ENCODE measurements at regions not wholly inside any gene's neighbourhood (a gene's known extent, or its start where the extent isn't known, plus 50 kb on each side); places are given as distances from the start of the nearest gene placed in this dataset.

GRCh38 chr9:73095425-73095824 is 56.2 kb upstream of the ANXA1 start:
- H3K27ac ChIP-seq, result no peak overlapping the region
- H3K4me3 ChIP-seq (replicated peaks in 1 of 3), result no peak overlapping the region
- no peak for DNase-seq
- intact Hi-C loops (cut with DNase I), result no loop called here
- TF ChIP-seq CTCF (IDR thresholded peaks at IDR 0.05) (no peak), POLR2A (IDR thresholded peaks at IDR 0.05) (no peak)
- H3K27me3 ChIP-seq, result no peaks in the 10 kb centered on the region
- no peaks in the 10 kb centered on the region for H3K36me3 ChIP-seq
- WGBS, 2 donors, result 84 to 96% methylated on average over 5 of the region's 5 CpGs
- peaks cover 0 to 5% of the 10 kb centered on the region in 2 donors for H3K4me1 ChIP-seq
- H3K9me3 ChIP-seq, result no peaks in the 10 kb centered on the region

GRCh38 chr9:73093740-73094379 is 57.8 kb upstream of the ANXA1 start:
- 50 to 54% methylated on average over 5 of the region's 5 CpGs for WGBS, 2 donors
- Histone ChIP-seq H3K4me1 (peaks cover 0 to 5% of the 10 kb centered on the region in 2 donors), H3K4me3 (replicated peaks in 1 of 3) (no peak overlapping the region), H3K27ac (peak overlapping the region in 2 of 3 donors; percentile 32 to 34), H3K27me3 (no peaks in the 10 kb centered on the region), H3K9me3 (no peaks in the 10 kb centered on the region), H3K36me3 (no peaks in the 10 kb centered on the region)
- intact Hi-C loops (cut with DNase I), result no loop called here
- TF ChIP-seq POLR2A (IDR thresholded peaks at IDR 0.05), result no peak
- TF ChIP-seq CTCF (IDR thresholded peaks at IDR 0.05), result no peak
- no peak for DNase-seq

- Histone ChIP-seq H3K27me3 (no peaks in the 10 kb centered on the region), H3K9me3 (no peaks in the 10 kb centered on the region), H3K4me1 (peaks cover 0 to 5% of the 10 kb centered on the region in 2 donors), H3K36me3 (no peaks in the 10 kb centered on the region), H3K4me3 (replicated peaks in 1 of 3) (no peak overlapping the region), H3K27ac (peak overlapping the region in 2 of 3 donors; percentile 32 to 34)
- TF ChIP-seq POLR2A (IDR thresholded peaks at IDR 0.05), result no peak
- no peak for TF ChIP-seq CTCF (IDR thresholded peaks at IDR 0.05)
- intact Hi-C loops (cut with DNase I), result no loop called here
- DNase-seq, result no peak
Measured at GRCh38 chr9:73093016-73093739, 58.5 kb upstream of the ANXA1 start.

- Histone ChIP-seq H3K27ac (no peak overlapping the region), H3K4me1 (peaks cover 0 to 5% of the 10 kb centered on the region in 2 donors), H3K9me3 (no peaks in the 10 kb centered on the region), H3K27me3 (no peaks in the 10 kb centered on the region), H3K4me3 (replicated peaks in 1 of 3) (no peak overlapping the region), H3K36me3 (no peaks in the 10 kb centered on the region)
- intact Hi-C loops (cut with DNase I), result no loop called here
- WGBS, 2 donors, result 97 to 99% methylated on average over 2 of the region's 2 CpGs
- no peak for TF ChIP-seq POLR2A (IDR thresholded peaks at IDR 0.05)
- no peak for DNase-seq
Measured at GRCh38 chr9:73091909-73092308, 59.8 kb upstream of the ANXA1 start.

- intact Hi-C loops (cut with DNase I), result no loop called here
- no peak overlapping the region for H3K27ac ChIP-seq
Measured at GRCh38 chr9:73090214-73090613, 61.5 kb upstream of the ANXA1 start.

More at GRCh38 chr9:73090214-73090613, 61.5 kb upstream of the ANXA1 start:
- Histone ChIP-seq H3K36me3 (no peaks in the 10 kb centered on the region), H3K27me3 (no peaks in the 10 kb centered on the region), H3K4me1 (peaks cover 0 to 5% of the 10 kb centered on the region in 2 donors), H3K9me3 (no peaks in the 10 kb centered on the region), H3K4me3 (replicated peaks in 1 of 3) (no peak overlapping the region)
- WGBS, 2 donors, result 67 to 85% methylated on average over 3 of the region's 3 CpGs
- DNase-seq, result no peak
- no peak for TF ChIP-seq POLR2A (IDR thresholded peaks at IDR 0.05)
- TF ChIP-seq CTCF (IDR thresholded peaks at IDR 0.05), result no peak

Measured in thyroid gland (tissue), 4 donors.